ENCODE measurements at regions not wholly inside any gene's neighbourhood (a gene's known extent, or its start where the extent isn't known, plus 50 kb on each side); places are given as distances from the start of the nearest gene placed in this dataset.

DNA sequence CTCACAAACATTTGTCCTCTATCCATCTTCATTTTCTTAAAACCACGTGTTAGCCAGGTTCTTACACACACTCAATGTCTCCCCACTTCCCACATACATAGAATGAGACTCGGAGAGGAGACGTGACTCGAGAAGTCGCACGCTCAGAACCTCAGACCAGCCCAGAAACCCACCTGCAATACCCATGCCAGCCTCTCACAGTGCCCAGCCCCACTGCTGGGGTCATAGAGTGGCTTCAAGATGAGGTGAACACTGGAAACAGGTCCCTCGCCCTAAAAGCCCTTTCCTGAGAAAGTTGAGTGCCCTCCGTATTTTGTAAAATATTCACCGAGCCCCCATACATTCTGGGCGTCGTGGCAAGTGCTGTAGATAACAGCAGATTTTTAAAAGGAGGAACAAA, 487.4 kb downstream of the EIPR1 start:
- no peak for DNase-seq

DNA sequence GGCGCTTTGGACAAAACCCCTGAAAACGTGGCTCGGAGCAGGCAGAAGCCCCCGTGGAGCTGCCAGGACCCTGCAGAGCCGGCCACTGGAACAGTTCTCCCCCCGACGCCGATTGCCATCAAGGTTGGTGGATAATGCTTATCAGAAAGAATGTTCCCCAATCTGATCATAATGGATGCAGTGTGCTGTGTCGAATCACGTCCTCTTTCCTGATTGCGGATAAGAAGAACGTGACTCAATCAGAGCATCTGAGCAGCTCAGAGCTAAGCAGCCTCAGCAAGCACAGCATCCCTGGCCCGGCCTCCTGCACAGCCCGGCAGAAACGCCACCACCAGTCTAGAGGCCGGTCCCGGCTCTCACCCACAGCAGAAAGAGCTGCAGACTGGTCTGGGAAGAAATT, 488.0 kb downstream of the EIPR1 start:
- DNase-seq, result no peak

DNA sequence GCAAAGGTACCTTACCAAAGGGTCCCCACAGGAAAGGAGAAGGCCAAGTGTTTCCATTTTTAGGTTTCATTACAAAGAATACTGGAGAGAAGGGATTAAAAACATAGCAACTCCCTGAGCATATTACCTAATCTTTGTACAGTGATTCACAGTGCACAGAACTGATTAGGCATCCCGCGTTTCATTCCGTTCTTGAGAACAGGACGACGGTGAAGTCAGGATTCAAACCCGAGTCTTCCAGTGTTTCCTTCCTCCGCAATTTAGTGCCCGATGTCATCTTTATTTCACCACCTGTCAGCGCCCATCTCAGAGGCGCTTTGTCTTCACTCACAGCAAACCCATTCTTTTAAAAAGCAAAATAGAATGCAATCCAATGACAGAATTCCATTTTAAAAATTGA, 488.5 kb downstream of the EIPR1 start:
- no peak for DNase-seq

DNA sequence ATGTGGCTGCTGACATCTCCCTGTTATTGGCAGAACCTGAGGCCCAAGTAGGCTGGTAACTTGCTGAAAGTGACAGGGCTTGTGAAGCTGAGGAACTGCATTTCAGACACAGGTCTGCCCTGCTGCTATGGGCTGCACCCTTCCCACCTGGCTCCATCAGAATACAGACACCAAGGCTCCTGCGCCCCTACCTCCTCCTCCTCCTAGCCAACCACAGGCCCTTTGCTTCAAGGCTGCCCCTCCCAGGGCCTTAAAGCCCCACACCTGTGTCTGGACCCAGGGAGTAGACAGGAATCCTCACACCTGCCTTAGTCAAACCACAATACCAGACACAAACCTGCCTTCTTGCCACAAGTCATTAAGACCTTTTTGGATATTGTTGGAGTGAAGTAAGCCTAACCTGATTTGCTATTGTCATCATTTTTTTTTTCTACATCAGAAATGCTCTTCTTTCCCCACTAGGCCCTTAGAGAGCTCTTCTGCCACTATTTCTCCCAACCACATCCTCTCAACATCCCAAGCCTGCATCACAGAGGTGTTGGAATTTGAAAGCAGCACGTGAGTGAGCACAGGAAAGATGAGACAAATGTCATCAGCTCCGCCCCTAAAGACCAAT, 489.7 kb downstream of the EIPR1 start:
- no peak for DNase-seq

DNA sequence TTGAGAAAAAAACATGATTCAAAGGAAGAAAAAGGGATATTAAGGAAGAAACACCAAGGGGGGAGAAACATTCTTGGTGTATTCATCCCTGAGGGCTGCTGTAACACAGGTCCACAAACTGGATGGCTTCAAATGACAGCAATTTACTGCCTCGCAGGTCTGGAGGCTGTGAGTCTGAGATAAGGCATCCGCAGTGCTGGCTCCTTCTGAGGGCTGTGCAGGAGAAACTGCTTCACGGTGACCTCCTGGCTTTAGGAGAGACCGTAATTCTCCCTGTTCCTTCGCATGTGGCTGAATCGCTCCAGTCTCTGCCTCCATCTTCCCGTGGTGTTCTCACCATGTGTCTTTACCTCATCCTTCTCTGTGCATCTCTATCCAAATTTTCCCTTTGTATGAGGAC, 490.7 kb downstream of the EIPR1 start:
- no peak for DNase-seq

DNA sequence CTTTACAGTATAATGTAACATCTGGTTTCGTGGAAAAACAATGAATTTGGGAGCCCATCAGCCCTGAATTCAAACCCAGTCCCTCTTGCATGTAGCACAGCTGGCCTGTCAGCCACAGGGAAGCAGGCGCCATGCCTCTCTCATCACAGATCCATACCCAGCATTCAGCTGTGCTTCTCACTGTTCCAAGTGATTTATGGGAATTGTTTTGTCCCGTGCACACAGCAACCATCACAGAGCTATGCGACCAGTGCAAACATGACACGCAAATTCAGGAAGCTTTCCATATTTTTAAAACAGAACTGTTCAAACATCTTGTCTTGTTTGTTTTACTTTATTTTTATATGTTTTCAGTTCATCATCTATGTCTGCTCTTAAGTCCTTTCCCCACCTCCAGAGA, 496.1 kb downstream of the EIPR1 start:
- DNase-seq, result no peak

DNA sequence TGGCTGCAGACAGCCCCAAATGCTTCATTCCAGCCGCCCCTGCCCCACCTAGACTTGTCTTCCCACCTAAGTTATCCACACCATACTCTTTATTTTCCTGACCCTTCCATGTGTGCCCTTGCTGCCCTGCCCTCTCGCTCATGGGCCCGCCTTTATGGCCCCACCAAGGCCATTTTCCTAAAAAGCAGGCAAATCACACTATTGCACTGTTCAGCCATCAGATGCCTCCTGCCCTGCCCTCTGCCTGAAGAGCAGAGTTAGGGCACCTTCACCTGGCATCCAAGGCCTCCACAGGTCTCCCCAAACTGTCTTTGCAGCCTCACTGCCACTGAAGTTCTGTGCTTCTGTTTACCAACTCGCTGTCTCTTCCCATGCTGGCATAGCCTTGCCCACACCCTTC, 496.7 kb downstream of the EIPR1 start:
- no peak for DNase-seq

DNA sequence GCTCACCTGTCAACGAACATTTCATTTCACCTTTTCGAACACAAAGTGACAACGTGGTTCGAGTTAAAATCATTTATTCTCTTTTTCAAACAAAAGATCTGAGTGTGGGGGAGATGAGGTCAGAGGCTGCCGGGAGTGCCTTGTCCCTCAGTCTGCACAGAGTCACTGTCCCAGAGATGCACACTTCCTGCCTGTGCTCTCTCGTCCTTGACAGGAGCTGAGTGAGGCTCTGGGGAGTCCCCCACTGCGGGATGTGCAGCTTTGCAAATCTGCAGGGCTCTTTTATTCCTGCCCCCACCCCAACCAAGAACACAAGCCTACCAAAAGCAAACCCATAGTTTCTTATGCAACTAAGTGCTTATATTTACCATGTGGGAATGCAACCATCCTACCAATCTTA, 497.8 kb downstream of the EIPR1 start:
- DNase-seq, result no peak

DNA sequence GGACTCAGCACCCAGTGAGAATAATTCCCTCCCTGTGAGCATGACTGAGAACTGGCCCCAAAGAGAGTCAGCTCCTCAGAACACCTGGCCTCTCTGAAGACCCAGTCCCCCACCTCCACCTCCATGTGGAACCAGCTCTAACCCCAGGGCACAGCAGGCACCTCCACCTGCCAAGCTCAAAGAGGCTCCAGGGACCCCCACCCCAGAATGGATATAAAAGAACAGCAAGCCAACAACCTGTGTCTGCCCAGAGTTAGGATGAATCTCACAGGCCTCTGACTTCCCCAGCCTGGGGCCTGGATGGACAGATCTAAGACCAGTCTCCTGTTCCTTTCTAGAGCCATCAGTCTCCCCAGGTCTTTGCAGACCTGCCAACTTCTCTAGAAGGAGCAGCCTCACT, 498.5 kb downstream of the EIPR1 start:
- DNase-seq, result no peak

DNA sequence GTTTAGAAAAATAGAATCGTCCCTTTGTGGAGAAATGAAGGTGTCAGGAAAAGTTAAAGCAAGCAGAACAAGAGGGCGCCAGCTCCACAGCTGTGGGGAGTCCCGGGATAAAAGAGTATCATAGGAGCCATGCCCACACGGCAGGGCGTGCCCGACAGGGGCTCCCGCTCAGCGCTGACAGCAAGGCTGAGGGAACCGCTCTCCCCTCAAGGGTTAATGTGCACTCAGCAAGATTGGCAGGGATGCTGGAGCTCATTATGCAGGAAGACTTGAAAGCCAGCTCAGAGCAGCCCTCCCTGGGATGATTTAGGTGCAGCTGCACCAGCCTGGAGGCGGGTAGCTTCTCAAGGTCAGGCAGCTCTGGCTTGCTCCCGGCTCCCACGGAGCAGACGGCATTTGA, 500.2 kb downstream of the EIPR1 start:
- no peak for DNase-seq

DNA sequence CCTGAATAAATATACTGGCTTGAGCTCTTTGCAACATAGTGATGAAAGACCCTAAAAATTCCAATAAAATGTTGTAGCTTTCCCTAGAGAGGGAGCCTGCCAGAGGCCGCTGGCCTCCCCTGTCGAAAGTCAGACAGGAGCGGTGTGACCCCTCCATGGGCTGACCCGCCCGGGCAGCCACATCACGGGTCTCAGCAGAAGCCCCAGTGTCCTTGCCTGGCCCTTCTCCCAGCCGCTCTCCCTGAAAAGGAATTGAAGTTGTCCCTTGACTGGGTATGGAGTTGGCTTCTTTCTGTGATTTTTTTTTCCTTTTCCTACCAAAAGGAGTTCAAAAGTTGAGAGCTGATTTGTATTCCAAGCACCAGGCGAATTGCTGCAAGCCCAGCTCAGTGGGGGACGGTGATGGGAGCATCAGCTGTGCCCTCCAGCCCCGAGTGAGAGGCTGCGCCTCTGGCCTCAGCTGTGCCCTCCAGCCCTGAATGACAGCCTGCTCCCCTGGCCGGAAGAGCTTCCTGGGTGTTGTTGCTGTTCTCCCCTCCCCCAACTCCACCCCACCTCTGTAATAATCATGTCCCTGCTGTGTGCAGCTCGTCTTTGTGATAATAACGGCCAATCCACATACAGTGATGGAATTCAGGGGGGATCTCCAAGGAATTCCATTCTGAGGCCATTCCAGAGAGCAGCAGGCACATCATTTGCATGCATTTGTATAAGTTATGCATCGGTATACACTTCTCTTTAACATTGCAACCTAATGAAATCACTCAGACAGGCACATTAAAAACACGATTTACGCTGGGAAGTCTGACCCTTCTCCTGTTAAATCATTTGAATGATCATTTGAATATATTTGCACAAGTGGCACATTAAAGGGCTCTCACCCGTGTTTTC, 501.0 kb downstream of the EIPR1 start:
- DNase-seq, result no peak

DNA sequence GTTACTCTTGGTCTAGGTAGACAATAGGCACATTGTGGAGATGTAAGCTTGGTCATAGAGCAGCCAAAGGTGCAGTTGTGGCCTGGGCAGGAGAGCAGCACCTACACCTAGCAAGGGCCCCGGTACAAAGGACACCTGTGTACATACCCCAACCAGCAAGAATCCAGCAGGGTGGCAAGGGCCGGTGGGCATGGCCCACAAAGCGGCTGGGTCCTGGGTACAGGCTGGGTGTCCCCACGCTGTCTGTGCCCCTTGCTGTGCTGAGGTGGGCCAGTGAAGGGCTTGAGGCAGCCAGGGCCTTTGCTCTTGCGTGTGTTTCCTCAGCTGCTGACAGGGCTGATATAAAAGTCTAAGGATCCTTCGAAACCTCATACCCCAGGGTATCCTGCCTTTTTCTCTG, 501.8 kb downstream of the EIPR1 start:
- DNase-seq, result no peak

DNA sequence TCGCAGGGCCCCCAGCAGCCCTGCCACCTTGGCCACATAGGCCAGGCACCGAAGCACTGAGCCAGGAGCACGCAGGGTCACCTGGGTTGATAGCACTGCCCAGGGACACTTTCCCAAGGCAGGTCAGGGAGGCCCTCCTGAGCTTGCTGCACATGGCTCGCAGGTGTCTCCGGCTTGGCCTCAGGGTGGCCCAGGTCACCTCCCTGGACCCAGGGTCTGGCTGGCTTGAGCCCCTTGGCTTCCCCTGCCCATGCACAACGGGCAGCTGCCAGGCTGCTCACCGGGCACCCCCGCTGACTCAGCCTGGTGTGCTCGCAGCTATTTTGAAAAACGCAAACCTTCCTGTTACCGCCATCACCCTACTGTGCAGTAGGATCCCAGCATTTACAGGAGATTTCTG, 502.3 kb downstream of the EIPR1 start:
- DNase-seq, result no peak

DNA sequence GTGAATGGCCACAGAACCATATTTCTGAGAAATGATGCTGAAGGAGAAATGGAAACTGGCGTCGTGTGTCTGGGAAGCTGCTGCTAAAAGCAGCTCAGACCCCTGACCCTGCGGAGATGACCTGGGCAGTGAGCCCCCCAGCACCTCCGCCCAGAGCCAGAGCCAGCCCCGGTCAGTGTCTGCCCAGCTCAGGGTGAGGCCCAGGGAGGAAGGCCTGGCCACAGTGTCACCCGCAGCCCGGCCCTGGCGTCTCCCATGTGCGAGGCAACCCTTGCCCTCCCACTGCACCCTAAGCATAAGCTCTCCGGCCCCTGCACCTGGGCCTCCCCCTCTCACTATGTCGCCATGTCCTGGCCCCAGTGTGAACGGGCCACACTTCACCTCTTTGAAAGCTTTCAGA, 502.8 kb downstream of the EIPR1 start:
- DNase-seq, result no peak

DNA sequence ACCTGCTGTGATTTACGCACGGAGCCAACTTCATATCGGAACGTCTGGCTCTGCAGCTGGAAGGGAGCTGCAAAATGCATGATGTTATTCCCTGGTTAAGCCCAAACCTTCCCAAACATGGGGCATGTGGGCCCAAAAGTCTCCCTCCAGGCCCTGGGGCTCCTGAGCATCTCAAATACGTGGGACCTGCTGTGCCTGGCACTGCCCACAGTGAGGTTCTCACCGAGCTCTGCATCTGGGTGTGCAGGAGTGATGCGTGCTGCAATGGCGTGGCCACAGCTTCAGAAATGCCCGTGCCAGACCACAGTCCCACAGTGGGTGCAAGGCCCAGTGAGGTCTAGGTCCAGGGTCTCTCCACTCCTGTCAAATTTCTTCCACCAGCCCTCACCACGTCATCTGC, 503.3 kb downstream of the EIPR1 start:
- no peak for DNase-seq

DNA sequence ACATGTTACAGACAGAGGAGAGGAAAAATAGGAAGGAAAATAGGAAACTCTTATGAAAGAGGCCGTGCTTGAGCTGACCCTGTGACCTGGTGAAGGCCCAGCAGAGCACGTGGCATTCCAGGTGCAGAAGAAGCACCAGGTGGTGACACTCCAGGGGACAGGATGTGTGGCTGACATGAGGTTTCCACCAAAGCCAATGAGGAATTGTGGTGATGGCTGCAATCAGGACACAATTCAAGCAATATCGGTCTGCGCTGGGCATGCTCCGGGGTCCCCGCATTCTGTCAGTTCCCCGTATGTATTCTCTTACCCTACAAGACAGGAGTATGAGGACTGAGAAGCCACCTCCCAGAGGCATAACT, 504.2 kb downstream of the EIPR1 start:
- DNase-seq, result no peak

DNA sequence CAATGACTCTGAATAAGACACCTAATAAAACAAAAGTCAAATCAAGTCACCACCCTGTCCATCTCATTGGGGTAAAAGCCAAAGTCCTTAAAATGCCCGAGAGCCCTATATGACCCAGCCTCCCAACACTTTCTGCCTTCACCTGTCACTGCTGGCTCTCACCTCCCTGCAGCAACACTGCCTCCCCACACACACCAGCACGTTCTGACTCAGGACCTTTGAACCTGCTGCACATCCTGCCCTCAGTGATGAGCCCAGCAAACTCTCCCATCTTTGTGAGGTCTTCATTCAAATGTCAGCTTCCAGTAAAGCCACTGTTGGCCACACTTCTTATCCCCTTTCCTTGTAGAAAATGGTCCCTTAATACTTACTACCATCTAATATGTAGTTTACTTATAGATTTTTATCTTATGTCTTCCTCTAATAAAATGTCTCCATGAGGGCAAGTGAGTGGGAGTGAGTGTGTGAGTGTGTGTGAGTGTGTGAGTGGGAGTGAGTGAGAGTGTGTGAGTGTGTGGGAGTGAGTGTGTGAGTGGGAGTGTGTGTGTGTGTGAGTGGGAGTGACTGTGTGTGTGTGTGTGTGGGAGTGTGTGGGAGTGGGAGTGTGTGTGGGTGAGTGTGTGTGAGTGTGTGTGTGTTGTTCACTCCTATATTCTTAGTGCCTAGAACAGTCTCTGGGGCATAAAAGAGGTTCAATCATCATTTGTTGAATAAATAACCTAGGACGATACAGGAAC, 504.7 kb downstream of the EIPR1 start:
- DNase-seq, result no peak

DNA sequence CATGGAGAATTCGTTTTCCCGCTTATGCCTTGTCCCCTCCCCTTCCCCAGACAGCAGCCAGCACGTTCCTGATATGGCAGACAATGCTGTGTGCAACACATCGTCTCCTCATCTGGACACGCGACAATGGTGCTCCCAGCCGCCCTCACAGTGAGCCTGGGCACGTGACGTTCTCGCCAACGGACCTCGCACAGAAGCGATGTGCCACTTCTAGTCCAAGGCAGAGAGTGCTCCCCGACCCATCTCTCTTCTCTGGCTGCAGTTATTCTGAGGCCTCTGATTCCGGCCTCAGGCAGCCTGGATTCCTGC, 505.4 kb downstream of the EIPR1 start:
- DNase-seq, result no peak

DNA sequence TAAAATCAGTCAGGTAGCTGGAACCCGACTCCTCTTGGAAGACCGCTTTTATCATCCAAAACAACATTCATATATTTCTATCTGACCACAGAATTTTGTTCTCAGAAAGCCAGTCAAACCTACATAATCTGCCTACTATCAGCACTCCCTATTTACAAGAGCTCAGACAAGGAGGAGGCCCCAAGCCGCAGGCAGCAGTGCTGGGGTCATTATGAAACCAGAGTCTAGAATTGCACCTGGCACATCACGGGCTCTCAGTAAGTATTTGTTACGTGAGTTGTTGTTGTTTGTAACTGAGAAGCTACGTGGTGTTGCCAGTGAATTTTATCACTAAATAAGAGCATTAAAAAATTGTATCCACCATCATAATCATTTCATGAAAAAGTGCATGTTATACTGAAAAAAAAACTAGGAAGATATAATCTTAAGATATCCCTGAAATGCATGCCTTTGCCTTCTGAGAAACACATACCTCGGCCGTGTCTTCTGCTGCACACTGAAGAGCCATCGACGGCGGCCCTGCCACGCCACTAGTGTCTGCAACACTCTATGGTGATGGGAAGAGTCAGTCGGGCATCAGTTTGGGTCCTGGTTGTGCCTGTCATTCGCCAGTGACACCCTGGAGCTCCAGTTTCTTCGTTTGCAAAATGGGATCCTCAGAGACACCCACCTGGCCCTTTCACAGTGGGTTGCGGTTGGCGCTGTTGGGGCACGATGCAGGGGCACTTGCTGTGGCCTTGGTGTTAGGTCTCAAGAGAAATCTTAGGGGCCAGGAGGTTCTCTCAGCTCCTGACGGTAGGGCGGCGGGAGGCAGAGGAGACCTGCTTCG, 505.9 kb downstream of the EIPR1 start:
- no peak for DNase-seq

DNA sequence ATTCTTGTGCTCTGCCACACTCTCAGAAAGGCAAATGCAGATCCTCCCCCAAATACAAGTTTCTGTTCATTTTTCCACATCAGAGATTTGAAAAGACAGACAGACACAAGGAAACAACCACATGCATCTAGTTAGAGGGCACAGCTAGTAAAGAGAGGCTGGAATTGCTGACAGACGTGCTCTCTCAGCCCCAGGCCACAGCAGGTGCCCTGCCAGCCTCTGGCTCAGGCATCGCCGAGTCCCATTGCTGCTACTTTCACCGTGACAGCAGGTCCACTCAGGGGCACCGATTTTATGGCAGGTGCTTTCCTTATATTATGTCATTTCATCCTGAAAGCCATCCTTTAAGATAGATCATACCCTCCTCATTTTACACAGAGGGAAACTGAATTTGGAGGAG, 507.5 kb downstream of the EIPR1 start:
- no peak for DNase-seq

DNA sequence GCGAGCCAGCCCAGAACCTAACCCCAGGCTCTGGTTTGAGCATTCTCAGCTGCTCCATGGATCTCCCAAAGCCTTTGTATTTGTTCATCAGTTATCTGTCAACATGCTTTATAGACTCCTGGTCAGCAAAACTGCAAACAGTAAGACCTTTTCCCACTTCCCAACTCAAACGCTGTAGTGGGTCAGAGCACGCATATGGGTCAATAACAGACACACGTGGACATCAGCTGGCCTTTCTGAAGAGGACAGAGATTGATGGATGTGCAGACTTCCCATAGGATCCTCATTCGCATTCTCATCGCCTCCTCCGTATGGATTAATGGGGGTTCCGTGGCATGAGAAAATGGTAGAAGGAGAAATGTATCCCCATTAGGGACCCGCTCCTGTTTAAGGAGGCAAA, 508.1 kb downstream of the EIPR1 start:
- DNase-seq, result no peak

DNA sequence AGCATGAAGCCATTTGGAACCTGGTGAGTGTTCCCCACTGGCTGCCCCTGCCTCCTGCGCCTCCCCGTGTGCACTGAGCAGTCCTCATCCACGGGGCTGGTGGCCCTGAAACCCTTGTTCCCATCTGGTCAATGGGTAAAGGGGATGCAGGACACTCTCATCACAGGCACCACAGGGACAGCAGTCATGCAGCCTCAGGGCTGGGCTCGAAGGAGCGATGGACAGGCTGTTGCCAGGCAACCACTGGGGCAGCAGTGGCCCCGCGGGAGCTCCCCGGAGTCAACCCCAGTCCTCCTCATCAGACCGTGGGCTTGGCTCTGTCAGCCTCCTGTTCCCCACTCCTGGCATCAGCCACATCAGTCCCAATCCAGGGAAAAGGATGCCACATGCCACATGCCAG, 509.5 kb downstream of the EIPR1 start:
- DNase-seq, result no peak

DNA sequence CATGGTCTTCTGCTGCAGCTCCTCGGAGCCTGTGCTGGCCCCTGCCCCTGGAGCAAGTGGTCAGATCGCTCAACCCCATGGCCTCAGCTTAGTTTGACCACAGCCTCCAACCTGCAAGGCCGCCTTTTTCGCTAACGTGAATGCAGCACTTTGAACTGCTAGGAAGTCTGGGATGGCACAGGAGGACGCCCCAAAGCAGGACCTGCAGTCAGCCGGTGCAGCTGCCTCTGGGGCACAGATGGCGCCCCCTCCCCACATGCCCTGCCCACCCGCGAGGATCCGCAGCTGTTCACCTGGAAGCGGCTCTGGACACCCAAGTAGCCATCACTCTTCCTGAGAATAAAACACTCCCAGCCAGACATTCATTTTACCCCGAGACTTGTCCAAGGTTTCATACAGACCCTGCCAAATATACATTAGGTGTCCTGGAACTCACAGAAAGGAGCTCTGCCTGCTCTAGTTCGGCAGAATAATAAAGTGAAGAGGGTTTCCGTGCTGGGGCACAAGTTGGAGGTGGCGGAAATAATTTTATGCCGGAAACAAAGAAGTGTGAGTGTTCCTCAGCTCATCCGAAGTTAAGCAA, 510.1 kb downstream of the EIPR1 start:
- DNase-seq, result no peak

Measured in bone marrow (tissue), 2 donors.